ENCODE measurements at regions not wholly inside any gene's neighbourhood (a gene's known extent, or its start where the extent isn't known, plus 50 kb on each side); places are given as distances from the start of the nearest gene placed in this dataset.

DNA sequence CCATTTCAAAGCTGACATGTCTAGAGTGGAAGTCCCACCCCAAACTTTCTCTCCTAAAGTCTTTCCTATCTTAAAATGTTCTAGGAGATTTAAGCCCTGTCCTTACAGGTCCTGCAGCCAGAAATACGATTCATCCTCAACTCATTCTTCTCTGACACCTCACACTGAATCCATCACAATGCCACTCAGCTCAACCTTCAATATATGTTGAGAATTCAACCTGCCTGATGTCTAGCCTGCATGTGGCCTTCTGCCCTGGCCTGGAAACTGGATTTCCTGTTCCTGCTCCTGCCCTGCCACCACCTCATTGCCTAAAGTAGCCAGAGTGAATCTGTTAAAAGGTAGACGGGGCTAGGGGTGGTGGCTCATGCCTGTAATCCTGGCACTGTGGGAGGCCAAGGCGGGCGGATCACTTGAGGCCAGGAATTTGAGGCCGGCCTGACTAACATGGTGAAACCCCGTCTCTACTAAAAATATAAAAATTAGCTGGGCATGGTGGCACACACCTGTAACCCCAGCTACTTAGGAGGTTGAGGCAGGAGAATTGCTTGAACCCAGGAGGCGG, 345.9 kb downstream of the CDH26 start:
- no peak for TF ChIP-seq POLR2A (IDR thresholded peaks at IDR 0.05)
- Histone ChIP-seq H3K27ac (no peak overlapping the region), H3K36me3 (no peaks in the 10 kb centered on the region), H3K9me3 (no peaks in the 10 kb centered on the region), H3K4me3 (no peak overlapping the region), H3K27me3 (no peaks in the 10 kb centered on the region), H3K4me1 (ENCODE audit: insufficient read depth) (no peaks in the 10 kb centered on the region)
- no peak for DNase-seq
- 91 to 92% (median 91%) methylated on average over 7 of the region's 7 CpGs for WGBS, 3 donors
- intact Hi-C loops (cut with DNase I): no loop called here

DNA sequence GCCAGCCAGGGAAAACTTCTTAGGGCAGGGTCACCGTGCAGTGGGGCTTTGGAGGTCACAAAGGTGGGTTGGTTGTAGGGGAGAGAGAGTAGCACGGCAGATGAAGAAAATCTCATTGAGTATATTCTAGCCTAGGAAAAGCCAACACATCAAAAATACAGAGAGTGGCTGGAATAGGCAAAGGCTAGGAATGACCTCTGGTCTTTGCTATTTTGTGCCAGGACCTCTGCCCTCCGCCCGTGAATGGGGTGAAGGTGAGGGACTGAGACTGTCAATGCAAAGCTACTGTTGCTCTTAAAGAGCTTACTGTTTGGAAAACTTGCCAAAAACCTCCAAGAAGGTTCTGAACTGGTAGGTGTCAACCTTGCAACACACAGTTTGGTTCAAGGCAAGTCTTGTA, 346.7 kb downstream of the CDH26 start:
- DNase-seq: no peak
- Histone ChIP-seq H3K9me3 (no peaks in the 10 kb centered on the region), H3K27ac (no peak overlapping the region), H3K36me3 (no peaks in the 10 kb centered on the region), H3K4me1 (ENCODE audit: insufficient read depth) (no peaks in the 10 kb centered on the region), H3K4me3 (no peak overlapping the region), H3K27me3 (no peaks in the 10 kb centered on the region)
- WGBS, 3 donors: 77 to 83% (median 79%) methylated on average over 4 of the region's 4 CpGs
- intact Hi-C loops (cut with DNase I): no loop called here
- TF ChIP-seq EP300 (IDR thresholded peaks at IDR 0.05) (no peak), POLR2A (IDR thresholded peaks at IDR 0.05) (no peak)
- TF ChIP-seq, protein P1, sequence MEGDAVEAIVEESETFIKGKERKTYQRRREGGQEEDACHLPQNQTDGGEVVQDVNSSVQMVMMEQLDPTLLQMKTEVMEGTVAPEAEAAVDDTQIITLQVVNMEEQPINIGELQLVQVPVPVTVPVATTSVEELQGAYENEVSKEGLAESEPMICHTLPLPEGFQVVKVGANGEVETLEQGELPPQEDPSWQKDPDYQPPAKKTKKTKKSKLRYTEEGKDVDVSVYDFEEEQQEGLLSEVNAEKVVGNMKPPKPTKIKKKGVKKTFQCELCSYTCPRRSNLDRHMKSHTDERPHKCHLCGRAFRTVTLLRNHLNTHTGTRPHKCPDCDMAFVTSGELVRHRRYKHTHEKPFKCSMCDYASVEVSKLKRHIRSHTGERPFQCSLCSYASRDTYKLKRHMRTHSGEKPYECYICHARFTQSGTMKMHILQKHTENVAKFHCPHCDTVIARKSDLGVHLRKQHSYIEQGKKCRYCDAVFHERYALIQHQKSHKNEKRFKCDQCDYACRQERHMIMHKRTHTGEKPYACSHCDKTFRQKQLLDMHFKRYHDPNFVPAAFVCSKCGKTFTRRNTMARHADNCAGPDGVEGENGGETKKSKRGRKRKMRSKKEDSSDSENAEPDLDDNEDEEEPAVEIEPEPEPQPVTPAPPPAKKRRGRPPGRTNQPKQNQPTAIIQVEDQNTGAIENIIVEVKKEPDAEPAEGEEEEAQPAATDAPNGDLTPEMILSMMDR (IDR thresholded peaks at IDR 0.05): no peak

DNA sequence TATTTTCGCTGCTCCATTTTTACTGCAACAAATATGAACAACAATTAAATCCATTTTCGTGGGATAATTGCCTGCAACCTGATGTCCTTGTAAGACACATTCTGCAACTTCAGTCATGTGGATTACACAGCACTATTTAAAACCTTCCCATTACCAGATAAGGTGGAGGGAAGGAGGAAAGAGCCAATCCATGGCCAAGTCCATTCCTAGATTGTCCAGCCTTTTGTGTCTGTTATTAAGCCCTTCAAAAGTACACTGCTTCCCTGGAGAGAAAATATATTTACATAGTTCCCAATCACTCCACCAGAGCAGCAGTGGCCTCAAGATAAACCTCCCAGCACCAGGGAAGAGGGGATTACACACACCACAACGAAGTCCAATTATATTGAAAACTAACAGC, 347.9 kb downstream of the CDH26 start:
- intact Hi-C loops (cut with DNase I): no loop called here

DNA sequence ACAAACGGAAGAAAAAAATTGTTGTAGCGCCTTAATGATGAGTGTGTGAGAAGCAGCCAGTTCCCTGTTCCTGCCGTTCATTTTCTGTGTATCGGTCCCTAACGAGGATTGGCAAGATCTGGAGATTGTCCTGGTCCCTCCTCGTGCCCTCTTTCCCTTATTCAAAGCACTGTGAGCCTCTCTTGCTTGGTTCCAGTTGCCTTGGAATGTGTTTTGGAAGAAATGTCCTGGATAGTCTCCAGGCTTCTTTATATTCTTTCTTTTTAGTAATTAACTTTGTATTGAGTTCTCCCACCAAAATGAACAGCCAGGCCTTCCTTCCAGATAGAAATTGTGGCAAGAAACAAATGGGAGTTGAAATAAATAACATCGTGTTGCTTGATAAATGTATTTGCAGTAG, 348.3 kb downstream of the CDH26 start:
- intact Hi-C loops (cut with DNase I): no loop called here
- DNase-seq: no peak
- H3K9me3 ChIP-seq: no peaks in the 10 kb centered on the region
- no peak overlapping the region for H3K27ac ChIP-seq
- 7 to 12% (median 9%) methylated on average over 7 of the region's 7 CpGs for WGBS, 3 donors
- H3K27me3 ChIP-seq: no peaks in the 10 kb centered on the region
- TF ChIP-seq POLR2A (IDR thresholded peaks at IDR 0.05) (no peak), EP300 (IDR thresholded peaks at IDR 0.05) (no peak)
- H3K4me1 ChIP-seq (ENCODE audit: insufficient read depth): no peaks in the 10 kb centered on the region
- no peak overlapping the region for H3K4me3 ChIP-seq
- no peaks in the 10 kb centered on the region for H3K36me3 ChIP-seq

More for the DNA sequence above, 347.9 kb downstream of the CDH26 start:
- H3K27me3 ChIP-seq: no peaks in the 10 kb centered on the region
- no peak for DNase-seq
- 18 to 45% (median 21%) methylated on average over 3 of the region's 3 CpGs for WGBS, 3 donors
- no peak overlapping the region for H3K4me3 ChIP-seq
- TF ChIP-seq EP300 (IDR thresholded peaks at IDR 0.05): no peak
- TF ChIP-seq POLR2A (IDR thresholded peaks at IDR 0.05): no peak
- TF ChIP-seq, protein P1 (IDR thresholded peaks at IDR 0.05): no peak
- no peaks in the 10 kb centered on the region for H3K4me1 ChIP-seq (ENCODE audit: insufficient read depth)
- no peak overlapping the region for H3K27ac ChIP-seq
- H3K9me3 ChIP-seq: no peaks in the 10 kb centered on the region
- no peaks in the 10 kb centered on the region for H3K36me3 ChIP-seq

DNA sequence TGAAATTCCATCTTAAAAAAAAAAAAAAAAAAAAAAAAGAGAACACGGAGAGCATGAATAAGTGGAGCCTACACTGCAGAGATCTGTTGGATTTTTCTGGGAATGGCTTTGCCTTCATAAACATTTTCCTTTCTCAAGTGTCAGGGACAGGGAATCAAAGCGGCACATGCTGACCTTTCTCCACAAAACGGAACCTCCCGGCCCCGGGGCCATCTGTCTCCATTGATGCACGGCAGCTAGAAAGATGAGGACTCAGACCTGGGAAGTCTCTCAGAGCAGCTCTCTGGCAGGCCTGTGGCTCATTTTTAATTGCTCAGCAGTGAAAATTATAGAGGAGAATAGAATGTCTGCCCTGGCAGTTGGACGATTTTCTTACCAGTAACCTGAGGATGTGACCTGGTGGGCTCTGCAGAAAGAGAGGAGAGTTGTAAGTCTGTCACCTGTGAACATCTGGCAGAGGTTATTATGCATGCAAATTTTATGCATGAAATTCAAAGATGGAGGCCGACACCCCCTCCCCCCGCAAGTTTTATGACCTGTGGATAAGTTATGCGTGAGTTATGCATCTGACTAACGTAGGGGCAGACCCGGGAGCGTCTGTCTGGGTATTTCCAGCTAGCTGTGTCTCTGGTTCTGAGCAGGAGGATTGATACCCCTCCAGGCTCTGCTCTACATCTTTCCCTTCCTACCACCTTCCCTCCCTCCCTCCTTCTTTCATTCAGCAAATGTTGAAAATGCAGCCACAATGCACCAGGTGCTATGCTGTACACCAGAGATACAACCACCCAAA, 352.5 kb downstream of the CDH26 start:
- 68 to 72% (median 70%) methylated on average over 13 of the region's 13 CpGs for WGBS, 3 donors
- Histone ChIP-seq H3K27ac (no peak overlapping the region), H3K27me3 (no peaks in the 10 kb centered on the region), H3K9me3 (no peaks in the 10 kb centered on the region), H3K4me3 (no peak overlapping the region), H3K4me1 (ENCODE audit: insufficient read depth) (no peaks in the 10 kb centered on the region), H3K36me3 (no peaks in the 10 kb centered on the region)
- intact Hi-C loops (cut with DNase I): no loop called here
- TF ChIP-seq, protein P1 (IDR thresholded peaks at IDR 0.05): no peak
- no peak for TF ChIP-seq EP300 (IDR thresholded peaks at IDR 0.05)
- TF ChIP-seq POLR2A (IDR thresholded peaks at IDR 0.05): no peak
- DNase-seq: no peak
